Activated T-helper 1 cell treated with anti-CD3 and anti-CD28 coated beads, Interleukin-12 subunit alpha, Interleukin-12 subunit beta, Interleukin-2, Interleukin-4 antibody, amounts not matched to agents 30 ng/mL and 10 ng/mL and 1 ng/mL, durations not matched to agents 14 hours and 24 hours and 36 hours (primary cell): ENCODE measurements at regions not wholly inside any gene's neighbourhood (a gene's known extent, or its start where the extent isn't known, plus 50 kb on each side); places are given as distances from the start of the nearest gene placed in this dataset.

Experiments
- DNase-seq: peaks from one replicate; pipeline ENCODE4 v3.0.0; 2021; ENCODE audit warnings: low spot score
- H3K27ac Mint-ChIP-seq: one replicate; pipeline ENCODE4 v1.8.0; 2021; ENCODE audit warnings: mild to moderate bottlenecking, mixed read lengths
- H3K27me3 Mint-ChIP-seq: one replicate; pipeline ENCODE4 v1.8.0; 2022; ENCODE audit warnings: mild to moderate bottlenecking, moderate library complexity, mixed read lengths; ENCODE audit not compliant: insufficient read depth
- H3K36me3 Mint-ChIP-seq: one replicate; pipeline ENCODE4 v1.8.0; 2021; ENCODE audit warnings: low read depth, mixed read lengths
- H3K4me1 Mint-ChIP-seq: one replicate; pipeline ENCODE4 v1.8.0; 2021; ENCODE audit warnings: low read depth, mixed read lengths
- H3K4me3 Mint-ChIP-seq: one replicate; pipeline ENCODE4 v1.8.0; 2021; ENCODE audit warnings: mild to moderate bottlenecking, moderate library complexity, mixed read lengths
- H3K9me3 Mint-ChIP-seq: one replicate; pipeline ENCODE4 v1.8.0; 2021; ENCODE audit warnings: mixed read lengths
- intact Hi-C: fragments of 100-400 bp; cut with micrococcal nuclease; formaldehyde crosslinking; loops from one replicate; pipeline ENCODE4 v1.15.1; 2024

- no peaks in the 10 kb centered on the region for H3K4me1 Mint-ChIP-seq
- intact Hi-C loops: no loop called here
- no peak for DNase-seq
- H3K9me3 Mint-ChIP-seq: no peaks in the 10 kb centered on the region
- H3K27me3 Mint-ChIP-seq: no peaks in the 10 kb centered on the region
- no peak overlapping the region for H3K27ac Mint-ChIP-seq
- no peaks in the 10 kb centered on the region for H3K36me3 Mint-ChIP-seq
- H3K4me3 Mint-ChIP-seq: no peak overlapping the region
Observed at GRCh38 chr10:64594072-64594471, 1072.9 kb downstream of the REEP3 start.

GRCh38 chr10:64598600-64598999 is 1077.4 kb downstream of the REEP3 start:
- Mint-ChIP-seq H3K9me3 (no peaks in the 10 kb centered on the region), H3K4me1 (no peaks in the 10 kb centered on the region), H3K27me3 (no peaks in the 10 kb centered on the region), H3K36me3 (no peaks in the 10 kb centered on the region), H3K4me3 (no peak overlapping the region), H3K27ac (no peak overlapping the region)
- intact Hi-C loops: no loop called here
- DNase-seq: no peak

GRCh38 chr10:64601298-64601697 is 1080.1 kb downstream of the REEP3 start:
- Mint-ChIP-seq H3K4me3 (no peak overlapping the region), H3K4me1 (no peaks in the 10 kb centered on the region), H3K27ac (no peak overlapping the region), H3K9me3 (no peaks in the 10 kb centered on the region), H3K27me3 (no peaks in the 10 kb centered on the region), H3K36me3 (no peaks in the 10 kb centered on the region)
- DNase-seq: no peak
- intact Hi-C loops: no loop called here

- H3K9me3 Mint-ChIP-seq: peaks cover 3% of the 10 kb centered on the region
Observed at GRCh38 chr10:64617085-64617484, 1095.9 kb downstream of the REEP3 start.

GRCh38 chr10:64619102-64619501 is 1097.9 kb downstream of the REEP3 start:
- no peak for DNase-seq
- Mint-ChIP-seq H3K27me3 (no peaks in the 10 kb centered on the region), H3K36me3 (no peaks in the 10 kb centered on the region), H3K4me3 (no peak overlapping the region), H3K4me1 (no peaks in the 10 kb centered on the region), H3K27ac (no peak overlapping the region), H3K9me3 (peaks cover 3% of the 10 kb centered on the region)
- intact Hi-C loops: no loop called here

More at GRCh38 chr10:64617085-64617484, 1095.9 kb downstream of the REEP3 start:
- Mint-ChIP-seq H3K4me3 (no peak overlapping the region), H3K4me1 (no peaks in the 10 kb centered on the region), H3K27me3 (no peaks in the 10 kb centered on the region), H3K27ac (no peak overlapping the region), H3K36me3 (no peaks in the 10 kb centered on the region)
- intact Hi-C loops: no loop called here
- DNase-seq: no peak

GRCh38 chr10:64626924-64627323 is 1105.7 kb downstream of the REEP3 start:
- H3K9me3 Mint-ChIP-seq: no peaks in the 10 kb centered on the region
- no peaks in the 10 kb centered on the region for H3K27me3 Mint-ChIP-seq
- H3K4me1 Mint-ChIP-seq: no peaks in the 10 kb centered on the region
- H3K36me3 Mint-ChIP-seq: no peaks in the 10 kb centered on the region
- intact Hi-C loops: no loop called here
- H3K4me3 Mint-ChIP-seq: no peak overlapping the region
- no peak for DNase-seq
- H3K27ac Mint-ChIP-seq: no peak overlapping the region

GRCh38 chr10:64630534-64630933 is 1109.3 kb downstream of the REEP3 start:
- no peaks in the 10 kb centered on the region for H3K9me3 Mint-ChIP-seq
- no peaks in the 10 kb centered on the region for H3K27me3 Mint-ChIP-seq
- intact Hi-C loops: no loop called here
- H3K4me1 Mint-ChIP-seq: no peaks in the 10 kb centered on the region
- no peak overlapping the region for H3K4me3 Mint-ChIP-seq
- no peak for DNase-seq
- H3K27ac Mint-ChIP-seq: no peak overlapping the region
- no peaks in the 10 kb centered on the region for H3K36me3 Mint-ChIP-seq

GRCh38 chr10:64635906-64636305 is 1114.7 kb downstream of the REEP3 start:
- Mint-ChIP-seq H3K27me3 (no peaks in the 10 kb centered on the region), H3K27ac (no peak overlapping the region), H3K4me3 (no peak overlapping the region), H3K4me1 (no peaks in the 10 kb centered on the region), H3K9me3 (no peaks in the 10 kb centered on the region), H3K36me3 (no peaks in the 10 kb centered on the region)
- no peak for DNase-seq
- intact Hi-C loops: no loop called here

GRCh38 chr10:64636461-64636860 is 1115.3 kb downstream of the REEP3 start:
- Mint-ChIP-seq H3K4me1 (no peaks in the 10 kb centered on the region), H3K9me3 (no peaks in the 10 kb centered on the region), H3K27me3 (no peaks in the 10 kb centered on the region), H3K27ac (no peak overlapping the region), H3K4me3 (no peak overlapping the region), H3K36me3 (no peaks in the 10 kb centered on the region)
- intact Hi-C loops: no loop called here
- DNase-seq: no peak

GRCh38 chr10:64637939-64638338 is 1116.7 kb downstream of the REEP3 start:
- DNase-seq: no peak
- no peak overlapping the region for H3K27ac Mint-ChIP-seq
- no peaks in the 10 kb centered on the region for H3K27me3 Mint-ChIP-seq
- no peaks in the 10 kb centered on the region for H3K4me1 Mint-ChIP-seq
- H3K36me3 Mint-ChIP-seq: no peaks in the 10 kb centered on the region
- no peak overlapping the region for H3K4me3 Mint-ChIP-seq
- peaks cover 6% of the 10 kb centered on the region for H3K9me3 Mint-ChIP-seq
- intact Hi-C loops: no loop called here

- Mint-ChIP-seq H3K27ac (no peak overlapping the region), H3K27me3 (no peaks in the 10 kb centered on the region), H3K4me3 (no peak overlapping the region), H3K36me3 (no peaks in the 10 kb centered on the region), H3K9me3 (no peaks in the 10 kb centered on the region), H3K4me1 (no peaks in the 10 kb centered on the region)
- no peak for DNase-seq
- intact Hi-C loops: no loop called here
Observed at GRCh38 chr10:64648915-64649314, 1127.7 kb downstream of the REEP3 start.

GRCh38 chr10:64658528-64658927 is 1137.3 kb downstream of the REEP3 start:
- Mint-ChIP-seq H3K4me3 (no peak overlapping the region), H3K27me3 (no peaks in the 10 kb centered on the region), H3K4me1 (no peaks in the 10 kb centered on the region), H3K27ac (no peak overlapping the region), H3K9me3 (no peaks in the 10 kb centered on the region), H3K36me3 (no peaks in the 10 kb centered on the region)
- intact Hi-C loops: no loop called here
- DNase-seq: no peak

GRCh38 chr10:64659311-64659710 is 1138.1 kb downstream of the REEP3 start:
- no peak overlapping the region for H3K27ac Mint-ChIP-seq
- no peak overlapping the region for H3K4me3 Mint-ChIP-seq
- no peak for DNase-seq
- H3K27me3 Mint-ChIP-seq: no peaks in the 10 kb centered on the region
- intact Hi-C loops: no loop called here
- H3K9me3 Mint-ChIP-seq: no peaks in the 10 kb centered on the region
- no peaks in the 10 kb centered on the region for H3K4me1 Mint-ChIP-seq
- H3K36me3 Mint-ChIP-seq: no peaks in the 10 kb centered on the region

- Mint-ChIP-seq H3K27ac (no peak overlapping the region), H3K4me1 (no peaks in the 10 kb centered on the region), H3K9me3 (peaks cover 10% of the 10 kb centered on the region), H3K36me3 (no peaks in the 10 kb centered on the region), H3K4me3 (no peak overlapping the region), H3K27me3 (no peaks in the 10 kb centered on the region)
- intact Hi-C loops: no loop called here
- DNase-seq: no peak
Observed at GRCh38 chr10:64682043-64682442, 1160.8 kb downstream of the REEP3 start.
